GM21526 (cell line): ENCODE measurements at regions not wholly inside any gene's neighbourhood (a gene's known extent, or its start where the extent isn't known, plus 50 kb on each side); places are given as distances from the start of the nearest gene placed in this dataset.
"Not testable (repeated sequence)": the region's sequence is repeated elsewhere in the genome, so short reads cannot be mapped to it uniquely, and the experiment has no call there.

Experiments used
- ATAC-seq: cut with Tn5 transposase; IDR thresholded peaks from one replicate; pipeline ENCODE4 v1.9.1; 2021; ENCODE audit warnings: moderate library complexity; ENCODE audit not compliant: unreplicated experiment, low FRiP score

- ATAC-seq, result no peak
These were observed 1326.4 kb downstream of the BRD1 start for GRCh38 chr22:48501231-48501750.

GRCh38 chr22:48500471-48501230, 1327.0 kb downstream of the BRD1 start:
- no peak for ATAC-seq

- no peak for ATAC-seq
These were observed 1327.9 kb downstream of the BRD1 start for GRCh38 chr22:48499456-48500425.

GRCh38 chr22:48498526-48499331, 1328.9 kb downstream of the BRD1 start:
- no peak for ATAC-seq

GRCh38 chr22:48497743-48498520, 1329.7 kb downstream of the BRD1 start:
- ATAC-seq, result not testable (repeated sequence)

DNA sequence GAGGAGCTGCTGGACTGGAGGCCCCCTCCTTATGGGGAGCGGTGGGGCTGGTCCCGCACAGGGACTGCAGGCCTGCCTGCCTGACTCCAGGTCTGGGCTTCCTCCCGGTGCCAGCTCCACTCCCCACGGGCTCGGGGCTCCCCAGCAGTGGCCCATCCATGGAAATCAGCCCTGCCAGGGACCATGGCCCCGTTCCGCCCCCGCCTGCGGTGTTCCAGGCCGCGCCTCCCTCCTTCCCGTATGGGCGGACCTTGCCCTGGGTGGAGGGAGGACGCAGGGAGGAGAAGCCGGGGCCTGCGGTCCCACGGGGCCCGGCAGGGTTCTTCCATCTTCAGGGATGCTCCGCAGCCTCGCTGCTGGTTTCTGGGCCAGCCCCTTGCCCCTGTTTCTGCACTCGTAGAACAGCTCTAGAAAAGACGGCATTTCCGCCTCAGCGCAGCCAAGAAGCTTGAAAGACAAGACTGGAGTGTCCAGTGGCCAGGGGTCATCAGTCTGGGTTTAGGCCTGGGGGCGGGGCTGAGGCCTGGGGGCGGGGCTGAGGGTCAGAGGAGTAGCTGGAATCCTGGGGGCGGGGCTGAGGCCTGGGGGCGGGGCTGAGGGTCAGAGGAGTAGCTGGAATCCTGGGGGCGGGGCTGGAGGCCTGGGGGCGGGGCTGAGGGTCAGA, 1330.6 kb downstream of the BRD1 start:
- no peak for ATAC-seq

DNA sequence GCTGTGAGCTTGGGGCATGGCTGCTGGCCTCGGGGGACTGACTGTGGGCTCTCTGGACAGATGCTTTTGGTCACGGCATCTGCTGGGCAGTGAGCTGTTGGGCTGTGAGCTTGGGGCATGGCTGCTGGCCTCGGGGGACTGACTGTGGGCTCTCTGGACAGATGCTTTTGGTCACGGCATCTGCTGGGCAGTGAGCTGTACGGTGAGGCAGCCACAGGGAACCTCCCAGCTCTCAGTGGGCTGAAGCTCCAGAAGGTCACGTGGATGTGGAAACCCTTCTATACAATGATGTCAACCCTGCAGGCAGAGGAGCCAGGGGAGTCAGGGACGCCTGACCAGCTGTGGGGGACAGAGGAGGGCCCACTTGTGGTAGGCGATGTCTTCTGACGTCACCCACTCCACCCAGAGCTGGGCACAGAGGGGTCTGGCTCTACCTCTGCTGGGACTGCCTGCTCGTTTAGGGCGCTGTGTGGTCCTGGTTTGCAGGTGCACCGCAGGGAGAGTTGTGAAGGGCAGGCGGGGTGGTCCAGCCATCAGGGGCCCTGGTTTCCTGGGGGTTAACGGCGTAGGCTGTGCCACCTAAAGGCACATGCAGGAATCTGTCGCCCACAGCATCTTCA, 1331.3 kb downstream of the BRD1 start:
- no peak for ATAC-seq

DNA sequence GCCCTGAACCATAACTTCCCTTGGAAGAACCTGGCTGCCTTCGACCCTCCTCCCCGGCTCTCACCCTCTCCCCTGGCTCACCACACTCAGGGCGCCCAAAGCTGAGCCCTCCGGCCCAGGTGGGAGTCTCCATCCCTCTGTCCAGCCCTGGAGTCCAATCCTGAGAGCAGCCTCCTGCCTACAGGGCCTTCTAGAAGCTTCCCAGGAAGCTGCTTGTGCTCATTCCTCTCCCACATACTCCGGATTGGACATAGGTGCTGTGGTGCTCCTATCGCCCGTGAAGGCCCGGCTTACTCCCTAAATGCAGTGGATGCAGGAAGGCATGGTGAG, 1332.0 kb downstream of the BRD1 start:
- ATAC-seq, result no peak

GRCh38 chr22:48494968-48495750, 1332.5 kb downstream of the BRD1 start:
- no peak for ATAC-seq

DNA sequence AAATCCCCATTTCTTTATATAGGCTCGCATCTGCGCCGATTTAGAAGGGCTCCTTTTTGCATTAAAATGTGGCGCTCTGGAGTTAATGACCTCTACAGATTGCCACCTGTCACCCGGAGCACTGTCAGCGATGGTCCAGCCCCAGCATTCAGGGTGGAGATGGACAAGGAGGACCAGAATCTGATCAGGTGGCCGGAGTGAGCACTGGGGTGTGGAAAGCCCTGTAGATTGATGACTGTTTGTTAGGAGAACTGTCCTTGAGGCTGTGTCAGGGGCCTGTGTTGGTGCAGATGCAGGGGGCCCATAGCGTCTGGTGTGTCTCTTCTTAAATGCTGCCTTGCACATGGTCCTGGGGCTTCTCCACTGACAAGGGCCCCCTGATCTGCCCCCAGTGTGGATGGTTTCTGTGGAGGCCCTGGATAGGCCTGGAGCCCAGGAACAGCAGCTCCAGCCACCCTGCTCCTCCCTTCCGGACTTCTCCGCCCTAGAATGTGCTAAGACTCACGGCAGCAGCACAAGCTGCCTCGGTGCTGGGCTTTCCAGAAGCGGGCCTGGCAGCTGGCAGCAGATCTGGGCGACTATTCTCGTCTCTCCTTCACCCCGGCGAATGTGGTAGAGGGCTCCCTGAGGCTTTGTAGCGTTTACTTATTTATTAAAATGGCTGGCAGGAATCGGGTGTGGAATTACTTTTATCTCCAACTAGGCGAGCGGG, 1333.3 kb downstream of the BRD1 start:
- ATAC-seq, result no peak

GRCh38 chr22:48493733-48494132, 1333.9 kb downstream of the BRD1 start:
- ATAC-seq, result no peak

DNA sequence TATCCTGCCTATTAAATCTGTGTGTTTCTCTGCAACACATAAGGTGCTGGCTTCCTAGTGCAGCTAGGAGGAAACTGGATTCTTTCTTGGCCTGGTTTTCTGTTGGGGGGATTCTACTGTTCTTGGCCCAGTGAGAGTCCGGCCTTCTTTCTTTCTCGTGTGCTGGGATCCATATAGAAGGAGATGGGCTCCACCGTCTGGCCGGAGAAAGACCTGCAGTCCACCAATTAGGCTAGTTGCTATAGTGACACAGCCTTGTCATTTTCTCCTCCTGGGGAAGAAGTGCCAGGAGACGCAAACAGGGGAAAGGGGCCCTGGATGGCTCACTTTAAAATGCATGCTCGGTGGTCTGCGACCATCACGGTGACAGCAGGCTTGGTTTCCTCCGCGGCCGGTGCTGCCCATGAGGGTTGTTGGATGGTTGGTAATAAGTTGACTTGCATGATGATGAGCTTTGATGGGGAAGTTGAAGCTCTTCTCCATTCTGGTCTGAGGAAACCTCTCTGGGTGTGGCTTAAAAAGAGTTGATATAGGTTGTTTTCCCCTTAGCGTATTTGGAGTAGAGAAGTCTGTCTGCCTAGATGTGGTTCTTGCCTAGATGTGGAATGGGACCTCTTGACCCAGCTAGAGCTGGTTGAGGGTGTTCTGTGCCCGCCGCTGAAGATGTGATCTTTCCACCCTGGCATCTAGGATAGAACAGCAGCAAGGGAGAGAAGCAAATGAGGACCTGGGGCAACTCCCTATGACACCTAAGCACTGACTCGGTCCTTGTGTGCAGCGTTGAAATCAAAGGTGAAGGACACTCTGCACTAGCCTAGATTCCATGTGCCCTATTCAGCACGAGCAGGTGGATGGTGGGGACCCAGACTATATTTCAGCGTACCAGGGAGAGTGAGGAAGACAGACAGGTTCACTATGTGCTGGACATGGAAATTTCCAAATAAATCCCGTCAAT, 1335.0 kb downstream of the BRD1 start:
- ATAC-seq, result no peak

DNA sequence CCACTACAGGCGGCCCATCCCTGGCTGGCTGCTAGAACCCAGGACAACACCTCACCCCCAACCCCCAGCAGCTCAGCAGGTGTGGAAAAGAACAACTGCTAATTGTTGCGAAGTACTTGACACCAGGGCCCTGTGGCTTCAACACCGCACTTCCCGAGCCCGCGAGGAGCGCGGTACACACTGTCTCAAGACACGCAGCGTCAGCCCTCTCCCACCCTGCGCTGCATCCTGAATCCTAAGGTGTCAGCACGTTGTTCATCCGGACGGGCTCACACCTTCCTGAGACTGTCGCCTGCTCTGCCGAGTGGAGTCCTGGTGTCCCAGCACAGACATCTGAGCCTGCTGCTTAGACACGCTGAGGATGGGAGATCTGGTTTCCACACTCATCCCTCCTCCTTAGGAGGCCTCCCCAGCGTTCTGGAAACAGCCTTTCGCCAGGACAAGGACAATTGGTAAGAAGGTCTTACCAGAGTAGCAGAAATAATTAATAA, 1336.2 kb downstream of the BRD1 start:
- ATAC-seq, result no peak

DNA sequence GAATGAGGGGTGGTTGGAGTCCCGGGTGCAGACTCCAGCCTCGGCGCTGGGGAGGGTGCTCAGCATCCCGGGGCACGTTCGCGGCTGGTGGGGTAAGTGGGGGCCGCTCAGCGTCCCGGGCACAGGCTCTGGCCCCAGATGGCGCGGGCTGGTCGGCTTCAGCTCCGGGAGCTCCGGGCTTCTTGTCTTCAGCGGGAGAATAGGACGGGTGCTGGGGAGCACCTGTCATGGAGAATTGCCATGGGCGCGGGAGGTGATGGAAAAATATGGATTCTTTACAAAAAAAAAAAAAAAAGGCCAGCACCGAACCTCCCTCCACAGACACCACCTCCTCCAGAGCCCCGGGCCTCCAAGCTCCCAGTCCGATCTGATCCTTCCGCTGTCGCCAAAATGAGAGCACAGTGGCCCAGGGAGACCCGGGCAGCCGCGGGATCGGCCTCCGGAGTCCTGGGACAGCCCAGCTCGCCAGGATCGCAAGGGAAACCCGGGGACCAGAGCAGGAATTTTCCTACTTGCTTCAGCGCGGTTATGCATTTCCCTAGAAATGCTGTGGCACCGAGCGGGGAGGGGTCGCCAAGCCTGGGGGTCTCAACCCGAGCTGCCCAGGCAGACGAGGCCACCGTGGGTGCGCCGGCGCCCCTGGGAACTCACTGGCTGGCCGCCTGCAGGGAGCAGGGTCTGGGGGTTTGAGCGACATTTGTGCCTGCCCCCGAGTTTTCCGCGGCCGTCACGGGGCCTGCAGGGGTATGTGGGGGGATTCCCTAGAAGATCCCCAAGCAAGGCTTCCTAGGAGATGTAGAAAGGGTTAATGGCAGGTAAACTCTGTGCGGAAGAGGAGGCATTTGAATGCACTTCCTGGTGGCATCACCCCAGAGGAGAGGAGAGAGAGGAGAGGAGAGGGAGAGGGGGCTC, 1336.9 kb downstream of the BRD1 start:
- ATAC-seq, result no peak
